HG02610 (cell line): ENCODE measurements at regions not wholly inside any gene's neighbourhood (a gene's known extent, or its start where the extent isn't known, plus 50 kb on each side); places are given as distances from the start of the nearest gene placed in this dataset.
"Not testable (repeated sequence)": the region's sequence is repeated elsewhere in the genome, so short reads cannot be mapped to it uniquely, and the experiment has no call there.

ENCODE experiments used
- ATAC-seq: cut with Tn5 transposase; IDR thresholded peaks from one replicate; pipeline ENCODE4 v1.9.1; 2021; ENCODE audit warnings: mild to moderate bottlenecking, moderate library complexity; ENCODE audit not compliant: unreplicated experiment

DNA sequence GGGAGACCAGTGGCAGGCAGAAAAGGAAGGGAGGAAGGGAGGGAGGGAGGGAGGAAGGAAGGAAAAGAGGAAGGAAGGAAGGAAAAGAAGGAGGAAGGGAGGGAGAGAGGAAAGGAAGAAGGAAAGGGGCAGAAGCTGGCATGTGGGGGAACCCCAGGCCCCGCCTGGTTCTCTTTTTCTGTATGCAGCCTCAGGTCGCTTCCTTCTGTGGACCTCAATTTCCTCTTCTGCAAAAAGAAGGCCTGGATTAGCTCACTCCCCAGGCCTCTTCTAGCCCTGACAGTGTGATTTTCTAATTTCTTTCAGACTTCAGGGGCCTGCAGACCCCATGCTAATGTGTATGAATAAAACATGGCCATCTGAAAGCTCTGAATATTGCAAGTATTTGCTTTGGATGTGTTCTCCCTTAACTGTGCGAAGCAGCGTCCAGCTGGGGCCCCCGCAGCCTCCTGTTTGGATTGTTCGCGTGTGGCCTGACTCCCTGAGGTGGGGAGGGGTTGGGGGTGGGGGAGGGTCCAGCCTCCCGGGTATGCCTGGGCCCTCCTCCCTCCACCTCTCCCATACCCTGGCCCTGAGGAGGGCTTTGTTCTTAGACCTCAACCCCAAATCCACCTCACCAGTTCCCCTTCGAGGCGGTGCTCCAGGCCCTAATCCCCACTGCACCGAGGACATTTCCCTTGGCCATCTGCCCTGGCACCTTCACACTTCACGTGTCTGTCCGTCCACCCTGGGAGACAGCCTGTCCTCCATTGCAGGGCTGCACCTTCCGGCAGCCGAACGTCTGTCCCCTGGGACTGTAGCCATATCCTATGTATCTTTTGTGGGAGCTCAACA lies 199.9 kb upstream of the ATP6AP2 start:
- ATAC-seq = no peak

DNA sequence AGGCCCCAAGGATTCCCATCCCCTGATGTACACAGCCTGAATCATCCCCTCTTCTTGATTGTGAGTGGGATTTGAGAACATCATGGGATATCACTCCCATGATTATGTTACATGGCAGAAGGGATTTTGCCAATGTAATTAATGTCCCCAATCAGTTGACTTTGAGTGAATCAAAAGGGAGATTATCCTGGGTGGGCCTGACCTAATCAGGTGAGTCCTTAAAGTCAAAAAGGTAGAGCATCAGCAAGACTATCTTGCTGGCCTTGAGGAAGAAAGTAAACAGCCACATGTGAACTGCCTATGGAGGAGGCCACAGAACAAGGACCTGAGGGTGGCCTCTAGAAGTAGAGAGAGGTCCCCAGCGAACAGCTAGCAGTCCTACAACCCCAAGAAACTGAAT lies 203.1 kb upstream of the ATP6AP2 start:
- ATAC-seq = no peak

DNA sequence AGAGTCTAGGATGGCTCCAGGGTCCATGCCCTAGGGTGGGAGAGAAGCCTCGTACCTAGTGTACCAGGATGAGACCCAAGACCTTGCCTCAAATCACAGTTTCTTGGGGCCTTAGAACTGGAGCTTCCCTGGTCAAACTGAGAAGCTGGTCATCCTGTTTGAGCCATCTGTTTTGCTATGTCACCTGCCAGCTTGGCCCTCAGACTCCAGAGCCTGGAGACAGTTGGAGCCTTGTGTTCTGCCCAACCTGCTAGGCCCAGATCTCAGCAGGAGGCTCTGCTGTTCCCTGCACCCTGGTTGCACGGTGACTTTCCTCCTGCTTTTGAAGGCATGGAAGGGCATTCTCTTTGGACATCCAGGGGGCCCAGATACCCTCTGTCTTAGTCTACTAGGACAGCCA lies 206.3 kb upstream of the ATP6AP2 start:
- ATAC-seq = no peak

DNA sequence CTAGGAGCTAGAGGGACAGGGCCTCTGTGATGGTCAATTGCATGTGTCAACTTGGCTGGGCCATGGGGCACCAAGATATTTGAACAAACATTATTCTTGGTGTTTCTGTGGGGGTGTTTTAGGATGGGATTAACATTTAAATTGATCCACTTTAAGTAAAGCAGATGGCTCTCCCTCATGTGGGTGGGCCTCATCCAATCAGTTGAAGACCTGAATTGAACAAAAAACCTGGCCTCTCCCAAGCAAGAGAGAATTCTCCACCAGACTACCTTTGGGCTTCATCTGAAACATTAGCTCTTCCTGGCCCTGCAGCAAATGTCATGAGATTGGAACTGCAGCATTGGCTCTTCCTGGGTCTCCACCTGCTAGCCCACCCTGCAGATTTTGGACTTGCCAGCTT lies 207.1 kb upstream of the ATP6AP2 start:
- no peak for ATAC-seq

DNA sequence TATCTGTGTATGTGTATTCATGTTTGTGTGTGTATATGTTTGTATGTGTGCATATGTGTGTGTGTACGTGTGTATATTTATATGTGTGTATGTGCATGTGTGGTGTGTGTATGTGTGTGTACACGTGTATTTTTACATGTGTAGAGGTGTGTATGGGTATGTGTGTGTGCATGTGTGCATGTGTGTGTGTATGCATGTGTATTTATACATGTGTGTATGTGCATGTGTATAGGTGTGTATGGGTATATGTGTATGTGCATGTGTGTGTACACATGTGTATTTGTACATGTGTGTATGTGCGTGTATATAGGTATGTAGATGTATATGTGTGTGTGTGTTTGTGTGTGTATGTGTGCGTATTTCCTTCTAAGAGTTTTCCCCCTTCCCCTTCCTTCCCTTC lies 207.7 kb upstream of the ATP6AP2 start:
- no peak for ATAC-seq

GRCh38 chrX:40371376-40371775 lies 209.4 kb upstream of the ATP6AP2 start:
- no peak for ATAC-seq

DNA sequence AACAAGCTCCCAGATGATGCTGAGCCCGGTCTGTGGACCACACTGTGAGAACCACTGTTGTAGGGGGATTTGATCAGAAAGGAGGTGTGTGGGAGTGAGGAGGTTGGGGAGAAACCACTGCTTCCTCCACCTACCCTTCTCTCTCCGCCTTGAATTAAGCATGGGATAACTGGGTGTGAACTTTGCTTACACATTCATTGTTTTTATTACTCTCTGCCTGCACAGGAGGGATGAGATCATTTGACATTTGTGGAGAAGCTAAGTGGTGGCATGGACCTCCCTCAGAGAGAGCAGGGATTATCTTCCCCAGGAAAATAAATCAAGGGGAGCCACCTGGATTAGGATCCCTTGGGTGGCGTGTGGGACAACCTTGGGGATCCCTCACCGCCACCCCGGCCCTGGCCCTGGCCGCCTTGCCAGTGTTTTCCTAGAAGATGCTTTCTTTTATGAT lies 212.1 kb upstream of the ATP6AP2 start:
- no peak for ATAC-seq

- no peak for ATAC-seq
These were observed 214.1 kb upstream of the ATP6AP2 start for GRCh38 chrX:40366661-40367060.

DNA sequence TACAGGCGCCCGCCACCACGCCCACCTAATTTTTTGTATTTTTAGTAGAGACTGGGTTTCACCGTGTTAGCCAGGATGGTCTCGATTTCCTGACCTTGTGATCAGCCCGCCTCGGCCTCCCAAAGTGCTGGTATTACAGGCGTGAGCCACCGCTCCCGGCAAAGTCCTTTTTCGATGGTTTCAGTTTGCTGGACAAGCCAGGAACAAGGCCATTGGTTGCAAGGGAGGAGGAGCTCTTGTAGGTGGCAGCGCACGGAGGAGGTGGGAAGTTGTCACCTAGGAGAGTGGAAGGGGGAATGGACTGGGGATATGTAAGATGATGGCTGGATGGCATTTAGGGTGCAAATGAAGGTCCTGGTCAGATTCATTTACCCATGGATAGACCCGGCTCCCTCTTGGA lies 218.5 kb upstream of the ATP6AP2 start:
- ATAC-seq = not testable (repeated sequence)

GRCh38 chrX:40360557-40360956 lies 220.2 kb upstream of the ATP6AP2 start:
- ATAC-seq = no peak

DNA sequence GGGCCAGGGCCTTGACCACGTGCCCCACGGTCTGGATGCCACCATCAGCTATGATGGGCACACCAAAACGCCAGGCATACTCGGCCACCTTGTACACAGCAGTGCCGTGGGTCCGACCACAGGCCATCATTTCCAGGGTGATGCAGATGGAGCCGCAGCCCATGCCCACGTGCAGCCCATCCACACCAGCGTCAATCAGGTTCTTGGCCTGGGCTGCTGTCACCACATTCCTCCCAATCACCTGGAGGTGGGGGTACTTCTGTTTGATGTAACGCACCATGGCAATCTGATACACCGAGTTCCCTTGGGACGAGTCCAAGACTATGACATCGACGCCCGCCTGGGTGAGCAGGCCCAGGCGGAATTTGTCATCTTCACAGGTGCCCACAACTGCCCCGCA lies 221.2 kb upstream of the ATP6AP2 start:
- no peak for ATAC-seq

GRCh38 chrX:40358994-40359393 lies 221.8 kb upstream of the ATP6AP2 start:
- no peak for ATAC-seq

- no peak for ATAC-seq
These were observed 231.5 kb upstream of the ATP6AP2 start for GRCh38 chrX:40349251-40349650.

- ATAC-seq = no peak
These were observed 234.4 kb upstream of the ATP6AP2 start for GRCh38 chrX:40346379-40346778.

DNA sequence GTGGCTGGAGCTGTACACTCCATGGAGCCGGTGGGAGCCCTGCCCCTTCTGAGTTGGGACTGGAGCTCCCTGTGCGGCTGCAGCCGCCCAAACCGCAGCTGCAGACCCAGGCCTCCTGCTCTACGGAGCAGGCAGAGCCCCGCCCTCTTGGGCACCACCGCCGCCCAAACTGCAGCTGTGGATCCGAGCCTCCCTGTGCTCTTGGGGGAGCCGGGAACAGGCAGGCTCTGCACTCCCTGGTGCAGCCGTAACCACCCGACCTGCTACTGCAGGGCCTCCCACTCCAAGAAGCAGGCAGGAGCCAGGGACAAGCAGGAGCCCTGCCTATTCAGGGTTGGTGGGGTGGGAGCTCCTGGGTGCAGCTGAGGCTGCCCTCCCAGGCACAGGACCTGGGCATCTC lies 237.5 kb upstream of the ATP6AP2 start:
- no peak for ATAC-seq

GRCh38 chrX:40340116-40340515 lies 240.7 kb upstream of the ATP6AP2 start:
- no peak for ATAC-seq

DNA sequence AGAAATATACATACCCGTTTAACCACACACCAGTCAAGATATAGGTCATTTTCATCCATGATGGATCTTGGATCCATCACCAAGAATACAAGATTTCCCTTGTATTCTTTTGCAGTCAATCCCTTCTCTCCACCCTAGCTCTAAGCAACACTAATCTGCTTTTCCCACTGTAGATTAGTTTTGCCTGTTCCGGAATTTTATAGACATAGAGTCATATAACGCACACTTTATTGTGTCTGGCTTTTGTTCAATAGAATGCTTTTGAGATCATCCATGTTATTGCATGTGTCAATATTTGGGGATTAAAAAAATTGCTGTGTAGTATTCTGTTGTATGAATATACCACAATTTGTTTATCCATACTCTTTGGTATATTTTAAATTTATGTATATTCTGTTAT lies 235.6 kb upstream of the BCOR start:
- no peak for ATAC-seq

DNA sequence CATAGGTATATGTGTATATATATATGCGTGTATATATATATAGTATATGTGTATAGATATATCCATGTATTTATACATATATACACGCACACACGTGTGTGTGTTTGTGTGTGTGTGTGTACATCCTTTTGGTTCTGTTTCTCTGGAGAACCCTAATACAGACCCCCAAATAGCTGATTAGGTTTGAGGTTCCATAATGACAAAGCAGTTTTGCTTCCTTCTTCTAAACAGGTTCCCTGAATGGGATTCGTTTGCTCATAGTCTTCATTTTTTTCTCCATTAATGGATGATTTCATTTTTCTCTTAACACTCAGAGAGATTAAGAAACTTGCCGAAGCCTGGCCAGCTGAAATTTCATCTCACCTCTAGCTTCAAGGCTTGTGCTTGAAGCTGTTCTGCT lies 234.0 kb upstream of the BCOR start:
- no peak for ATAC-seq

GRCh38 chrX:40331353-40331752 lies 233.6 kb upstream of the BCOR start:
- ATAC-seq = no peak

DNA sequence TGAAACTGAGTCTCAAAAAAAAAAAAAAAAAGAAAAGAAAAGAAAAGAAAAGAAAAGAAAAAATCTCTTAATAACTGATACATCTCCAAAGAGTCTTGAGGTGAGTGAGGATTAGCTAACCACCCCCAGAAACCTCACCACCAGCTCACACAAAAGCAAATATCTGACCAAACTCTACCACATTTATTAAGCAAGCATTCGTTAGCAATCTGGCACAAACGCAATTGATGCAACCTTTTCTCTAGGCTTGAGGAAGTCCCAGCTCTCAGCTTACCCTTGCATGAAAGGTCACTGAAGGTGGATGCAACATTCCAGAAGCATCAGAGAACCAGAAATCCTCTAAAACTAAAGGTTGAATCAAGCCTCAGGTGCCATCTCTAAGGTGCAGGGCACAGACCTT lies 231.9 kb upstream of the BCOR start:
- ATAC-seq = no peak

DNA sequence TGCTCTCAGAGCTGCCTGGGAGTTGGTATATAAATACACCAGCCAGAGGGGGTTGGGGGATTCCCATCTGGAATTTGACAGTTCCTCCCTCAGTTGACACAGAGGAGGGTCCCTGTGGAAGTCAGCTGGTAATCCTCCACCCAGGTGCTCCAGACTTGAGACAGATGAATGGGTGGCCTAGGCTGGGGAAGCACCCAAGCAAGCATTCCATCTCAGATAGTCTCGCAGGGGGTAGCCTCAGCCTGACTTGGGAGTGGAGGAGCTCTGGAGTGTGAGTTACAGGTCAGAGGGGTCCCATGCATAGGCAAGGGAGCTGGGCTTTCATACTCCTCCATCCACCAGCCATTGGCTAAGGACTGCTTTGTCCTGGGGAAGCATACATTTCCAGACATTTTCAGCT lies 229.3 kb upstream of the BCOR start:
- no peak for ATAC-seq

- no peak for ATAC-seq
These were observed 228.6 kb upstream of the BCOR start for GRCh38 chrX:40326186-40326965.
